IMR-90 (cell line): ENCODE measurements at regions not wholly inside any gene's neighbourhood (a gene's known extent, or its start where the extent isn't known, plus 50 kb on each side); places are given as distances from the start of the nearest gene placed in this dataset.

Experiments used
- ATAC-seq: fragments of 200-7000 bp; cut with Tn5 transposase; 2 replicates; pipeline ENCODE4 v1.9.1; 2020; ENCODE audit warnings: low read depth, mild to moderate bottlenecking, moderate library complexity
- BruUV-seq: library from RNA; stranded (reverse); fragments of 400-500 nt; replicated peaks from 2 replicates; lab custom pipeline; 2021; lab: Mats Ljungman, UMichigan
- CTCF ChIA-PET: fragments of 300-600 bp; formaldehyde crosslinking; extraction: SDS; loops from one replicate; lab custom pipeline; 2021; ENCODE audit warnings: antibody characterized with exemption; lab: Yijun Ruan, JAX
- POLR2A ChIA-PET: fragments of 300-600 bp; sonication (Branson Sonifier 250); formaldehyde crosslinking; loops from one replicate; lab custom pipeline; 2022; ENCODE audit warnings: antibody characterized with exemption; ENCODE audit not compliant: unreplicated experiment; lab: Charles Lee
- DNase-seq: peaks from one replicate; pipeline ENCODE4 v3.0.0; 2013
- H2AFZ ChIP-seq: replicated peaks from 2 replicates; pipeline ENCODE3; 2013; ENCODE audit warnings: low read length, mild to moderate bottlenecking; ENCODE audit not compliant: poor library complexity
- H2AK5ac ChIP-seq: 2 replicates; pipeline ENCODE4 v1.6.1; 2013; ENCODE audit warnings: low read depth, low read length, inconsistent platforms
- H2AK9ac ChIP-seq: replicated peaks from 2 replicates; pipeline ENCODE3; 2013; ENCODE audit warnings: mild to moderate bottlenecking, low read depth, low read length, moderate library complexity; ENCODE audit not compliant: poor library complexity
- H2BK120ac ChIP-seq: 2 replicates; pipeline ENCODE4 v1.6.1; 2013; ENCODE audit warnings: low read depth, low read length, inconsistent platforms
- H2BK15ac ChIP-seq: 3 replicates; pipeline ENCODE4 v1.6.1; 2013; ENCODE audit warnings: low read depth, low read length, inconsistent platforms
- H2BK20ac ChIP-seq: 2 replicates; pipeline ENCODE4 v1.6.1; 2013; ENCODE audit warnings: low read depth, mild to moderate bottlenecking, inconsistent platforms, low read length, moderate library complexity
- H2BK5ac ChIP-seq: 2 replicates; pipeline ENCODE4 v1.6.1; 2013; ENCODE audit warnings: mild to moderate bottlenecking, low read depth, low read length, inconsistent platforms; ENCODE audit not compliant: poor library complexity, severe bottlenecking
- H3K14ac ChIP-seq: replicated peaks from 2 replicates; pipeline ENCODE4 v1.6.1; 2013; ENCODE audit warnings: low read depth, low read length, inconsistent platforms
- H3K18ac ChIP-seq: 2 replicates; pipeline ENCODE4 v1.6.1; 2013; ENCODE audit warnings: low read depth, low read length, control low read depth
- H3K23ac ChIP-seq: 2 replicates; pipeline ENCODE4 v1.6.1; 2013; ENCODE audit warnings: low read depth, low read length, inconsistent platforms
- H3K27ac ChIP-seq: 2 replicates; pipeline ENCODE4 v1.5.1; 2013; ENCODE audit warnings: mild to moderate bottlenecking, control low read depth, low read length; ENCODE audit not compliant: insufficient read depth
- H3K27me3 ChIP-seq: 2 replicates; pipeline ENCODE4 v1.6.1; 2013; ENCODE audit warnings: low read length; ENCODE audit not compliant: control insufficient read depth, insufficient read depth
- H3K36me3 ChIP-seq: 2 replicates; pipeline ENCODE4 v1.6.1; 2013; ENCODE audit warnings: low read length, mixed read lengths; ENCODE audit not compliant: control insufficient read depth, insufficient read depth
- H3K4ac ChIP-seq: 2 replicates; pipeline ENCODE4 v1.6.1; 2013; ENCODE audit warnings: low read depth, low read length, inconsistent platforms
- H3K4me1 ChIP-seq: 2 replicates; pipeline ENCODE4 v1.6.1; 2013; ENCODE audit warnings: low read length, mixed read lengths; ENCODE audit not compliant: control insufficient read depth, insufficient read depth
- H3K4me2 ChIP-seq: 2 replicates; pipeline ENCODE4 v1.6.1; 2013; ENCODE audit warnings: low read depth, mild to moderate bottlenecking, control low read depth, low read length, moderate library complexity
- H3K4me3 ChIP-seq: 2 replicates; pipeline ENCODE4 v1.5.1; 2013; ENCODE audit warnings: low read depth, mild to moderate bottlenecking, control low read depth, low read length, moderate library complexity; ENCODE audit not compliant: insufficient read depth
- H3K56ac ChIP-seq: 2 replicates; pipeline ENCODE4 v1.6.1; 2013; ENCODE audit warnings: low read length, inconsistent platforms; ENCODE audit not compliant: insufficient read depth; ENCODE audit errors: extremely low read depth
- H3K79me1 ChIP-seq, 2 experiments: 2 replicates each; pipeline ENCODE4 v1.6.1; 2013; ENCODE audit warnings: low read length in 2 of 2, inconsistent platforms in 1 of 2, low read depth in 1 of 2
- H3K9ac ChIP-seq: 2 replicates; pipeline ENCODE4 v1.6.1; 2013; ENCODE audit warnings: low read depth, low read length, control low read depth
- H3K9me1 ChIP-seq: 2 replicates; pipeline ENCODE4 v1.6.1; 2013; ENCODE audit warnings: low read length, inconsistent platforms; ENCODE audit not compliant: insufficient read depth
- H3K9me3 ChIP-seq: 2 replicates; pipeline ENCODE4 v1.6.1; 2013; ENCODE audit warnings: low read length; ENCODE audit not compliant: control insufficient read depth, insufficient read depth
- H4K20me1 ChIP-seq: 2 replicates; pipeline ENCODE4 v1.6.1; 2013; ENCODE audit warnings: low read length, inconsistent platforms; ENCODE audit not compliant: insufficient read depth
- H4K5ac ChIP-seq: 2 replicates; pipeline ENCODE4 v1.6.1; 2013; ENCODE audit warnings: mild to moderate bottlenecking, low read depth, low read length, control low read depth
- H4K8ac ChIP-seq, 2 experiments: 2 replicates each; pipeline ENCODE4 v1.6.1; 2013; ENCODE audit warnings: low read depth in 2 of 2, low read length in 2 of 2, control low read depth in 1 of 2, inconsistent platforms in 1 of 2
- H4K91ac ChIP-seq: 2 replicates; pipeline ENCODE4 v1.6.1; 2013; ENCODE audit warnings: low read depth, low read length, inconsistent platforms; ENCODE audit not compliant: insufficient read depth
- CEBPB ChIP-seq: IDR thresholded peaks from 2 replicates; pipeline ENCODE4 v1.6.1; 2012; ENCODE audit warnings: low read depth, low read length, improper control_type of control experiment
- MAZ ChIP-seq: IDR thresholded peaks from 2 replicates; pipeline ENCODE4 v1.6.1; 2012; ENCODE audit warnings: low read depth, mild to moderate bottlenecking, low read length, improper control_type of control experiment, moderate library complexity, borderline replicate concordance
- MXI1 ChIP-seq: IDR thresholded peaks from 2 replicates; pipeline ENCODE4 v1.6.1; 2012; ENCODE audit warnings: low read depth, mild to moderate bottlenecking, low read length, moderate library complexity, borderline replicate concordance
- NFE2L2 ChIP-seq: fragments of 150-350 bp; IDR thresholded peaks from 2 replicates; pipeline ENCODE4 v1.6.1; 2016; ENCODE audit warnings: low read depth, mild to moderate bottlenecking, low read length
- RFX5 ChIP-seq: IDR thresholded peaks from 2 replicates; pipeline ENCODE4 v1.8.0; 2012; ENCODE audit warnings: low read depth, mild to moderate bottlenecking, low read length, moderate library complexity
- SMC3 ChIP-seq: fragments of 150-350 bp; IDR thresholded peaks from 2 replicates; pipeline ENCODE4 v1.6.1; 2016; ENCODE audit warnings: low read depth, mild to moderate bottlenecking, antibody characterized with exemption, low read length, moderate library complexity
- WGBS, 2 experiments: methylation state at CpG; one replicate each; pipeline versions ENCODE4 v1.1.5 to v1.1.7; 2013; ENCODE audit warnings: missing lambda C conversion rate in 2 of 2; ENCODE audit not compliant: insufficient read length in 1 of 2; ENCODE audit errors: extremely low coverage in 2 of 2; 5-methylcytosine and 5-hydroxymethylcytosine counted together
- dilution Hi-C: fragments of 300-500 bp; cut with HindIII; formaldehyde crosslinking; loops from one replicate; pipeline ENCODE4 v1.14.3; 2018; ENCODE audit warnings: low sequenced_read_pairs; ENCODE audit not compliant: unreplicated experiment
- in situ Hi-C: fragments of 300-500 bp; cut with MboI; formaldehyde crosslinking; loops from 3 replicates; pipeline ENCODE4 v1.14.3; 2019; ENCODE audit warnings: low sequenced_read_pairs, inconsistent platforms, mixed read lengths
- intact Hi-C: fragments of 100-400 bp; cut with micrococcal nuclease; formaldehyde crosslinking; loops from 2 replicates; pipeline ENCODE4 v1.10.0; 2022
- TF ChIP-seq, protein P1 (sequence below): conservative IDR thresholded peaks from 2 replicates; pipeline ENCODE4 v1.5.1; 2012; ENCODE audit warnings: mild to moderate bottlenecking, low read depth, low read length, improper control_type of control experiment
- TF ChIP-seq, protein P2 (sequence below): fragments of 150-350 bp; IDR thresholded peaks from 2 replicates; pipeline ENCODE4 v1.6.1; 2017; ENCODE audit warnings: mild to moderate bottlenecking, antibody characterized with exemption, low read length, low read depth

DNA sequence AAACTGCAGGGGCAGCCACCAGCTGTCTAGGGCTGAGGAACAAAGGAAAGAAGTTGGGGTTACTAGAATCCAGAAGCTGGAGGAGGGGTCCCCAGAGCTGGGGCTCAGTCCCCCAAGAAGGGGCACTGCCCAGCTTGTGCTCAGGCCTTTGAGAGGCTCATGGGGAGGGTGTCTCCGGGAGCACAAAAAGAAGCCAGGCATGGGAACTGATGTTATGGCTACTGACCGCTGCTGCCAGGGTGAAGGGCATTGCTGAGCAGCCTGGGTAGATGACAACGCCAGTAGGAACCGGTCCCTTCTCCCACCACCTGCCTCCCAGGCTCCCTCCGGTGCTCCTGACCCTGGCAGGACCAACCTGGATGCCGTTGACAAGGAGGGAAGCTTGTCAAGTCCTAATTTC, 762.5 kb upstream of the TPTE start:
- no peak overlapping the region for H3K4ac ChIP-seq
- no peaks in the 10 kb centered on the region for H3K79me1 ChIP-seq
- dilution Hi-C loops, result no loop called here
- TF ChIP-seq MXI1 (no peak), RFX5 (no peak), NFE2L2 (no peak), CEBPB (no peak), SMC3 (no peak), MAZ (no peak)
- TF ChIP-seq, protein P1, sequence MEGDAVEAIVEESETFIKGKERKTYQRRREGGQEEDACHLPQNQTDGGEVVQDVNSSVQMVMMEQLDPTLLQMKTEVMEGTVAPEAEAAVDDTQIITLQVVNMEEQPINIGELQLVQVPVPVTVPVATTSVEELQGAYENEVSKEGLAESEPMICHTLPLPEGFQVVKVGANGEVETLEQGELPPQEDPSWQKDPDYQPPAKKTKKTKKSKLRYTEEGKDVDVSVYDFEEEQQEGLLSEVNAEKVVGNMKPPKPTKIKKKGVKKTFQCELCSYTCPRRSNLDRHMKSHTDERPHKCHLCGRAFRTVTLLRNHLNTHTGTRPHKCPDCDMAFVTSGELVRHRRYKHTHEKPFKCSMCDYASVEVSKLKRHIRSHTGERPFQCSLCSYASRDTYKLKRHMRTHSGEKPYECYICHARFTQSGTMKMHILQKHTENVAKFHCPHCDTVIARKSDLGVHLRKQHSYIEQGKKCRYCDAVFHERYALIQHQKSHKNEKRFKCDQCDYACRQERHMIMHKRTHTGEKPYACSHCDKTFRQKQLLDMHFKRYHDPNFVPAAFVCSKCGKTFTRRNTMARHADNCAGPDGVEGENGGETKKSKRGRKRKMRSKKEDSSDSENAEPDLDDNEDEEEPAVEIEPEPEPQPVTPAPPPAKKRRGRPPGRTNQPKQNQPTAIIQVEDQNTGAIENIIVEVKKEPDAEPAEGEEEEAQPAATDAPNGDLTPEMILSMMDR, result no peak
- TF ChIP-seq, protein P2, sequence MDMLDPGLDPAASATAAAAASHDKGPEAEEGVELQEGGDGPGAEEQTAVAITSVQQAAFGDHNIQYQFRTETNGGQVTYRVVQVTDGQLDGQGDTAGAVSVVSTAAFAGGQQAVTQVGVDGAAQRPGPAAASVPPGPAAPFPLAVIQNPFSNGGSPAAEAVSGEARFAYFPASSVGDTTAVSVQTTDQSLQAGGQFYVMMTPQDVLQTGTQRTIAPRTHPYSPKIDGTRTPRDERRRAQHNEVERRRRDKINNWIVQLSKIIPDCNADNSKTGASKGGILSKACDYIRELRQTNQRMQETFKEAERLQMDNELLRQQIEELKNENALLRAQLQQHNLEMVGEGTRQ, result no peak
- H3K56ac ChIP-seq, result no peak overlapping the region
- ChIA-PET CTCF (no interaction called here), POLR2A (no interaction called here)
- no TSS peak for BruUV-seq
- no peak overlapping the region for H2BK20ac ChIP-seq
- no peak overlapping the region for H2AFZ ChIP-seq
- no peak overlapping the region for H3K27ac ChIP-seq
- no peaks in the 10 kb centered on the region for H3K36me3 ChIP-seq
- 25% methylated on average over 5 of the region's 6 CpGs; no CpG with 5 or more reads in 1 of the 2 experiments for WGBS, 2 experiments
- no peak overlapping the region for H4K5ac ChIP-seq
- DNase-seq, result no peak
- H3K9me3 ChIP-seq, result peaks cover 36% of the 10 kb centered on the region
- H4K20me1 ChIP-seq, result no peaks in the 10 kb centered on the region
- H3K4me2 ChIP-seq, result no peak overlapping the region
- no peaks in the 10 kb centered on the region for H3K27me3 ChIP-seq
- H4K91ac ChIP-seq, result no peak overlapping the region
- no peak overlapping the region for H2AK5ac ChIP-seq
- in situ Hi-C loops, result no loop called here
- intact Hi-C loops, result no loop called here
- H3K4me3 ChIP-seq, result no peak overlapping the region
- no peak overlapping the region for H3K9ac ChIP-seq
- ATAC-seq, result no peak
- no peak overlapping the region for H3K23ac ChIP-seq
- H2BK120ac ChIP-seq, result no peak overlapping the region
- no peaks in the 10 kb centered on the region for H3K4me1 ChIP-seq
- no peak overlapping the region for H2AK9ac ChIP-seq
- H2BK5ac ChIP-seq, result no peak overlapping the region
- H3K18ac ChIP-seq, result no peak overlapping the region
- no peaks in the 10 kb centered on the region for H3K9me1 ChIP-seq
- no peak overlapping the region for H2BK15ac ChIP-seq
- H3K14ac ChIP-seq, result no peak overlapping the region
- no peak overlapping the region for H4K8ac ChIP-seq
